ENCODE measurements at regions not wholly inside any gene's neighbourhood (a gene's known extent, or its start where the extent isn't known, plus 50 kb on each side); places are given as distances from the start of the nearest gene placed in this dataset.

DNA sequence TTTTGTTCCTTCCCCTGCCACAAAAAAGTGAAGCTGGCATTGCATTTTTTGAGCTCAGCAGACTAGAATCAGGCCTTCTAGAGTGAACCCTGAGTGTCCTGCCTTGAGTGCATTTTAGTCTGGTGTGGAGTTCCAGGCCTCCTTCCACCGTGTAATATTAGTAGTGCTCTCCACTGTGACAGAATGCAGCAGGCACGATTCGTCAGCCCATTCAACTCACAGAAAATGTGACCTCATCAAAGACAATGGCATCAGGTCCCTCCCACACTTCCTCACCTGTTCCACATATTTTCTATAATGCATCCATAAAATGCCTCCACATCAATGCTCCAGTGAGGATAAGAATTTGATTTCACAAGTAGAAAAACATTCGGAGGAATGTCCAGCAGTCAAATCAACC, 227.6 kb downstream of the FGF9 start:
- TF ChIP-seq EZH2phosphoT487 (IDR thresholded peaks at IDR 0.05; ENCODE audit: borderline replicate concordance, low read length) (no peak), EZH2 (IDR thresholded peaks at IDR 0.05; ENCODE audit: low read length, unreplicated experiment) (no peak)
- TF ChIP-seq, protein P1, sequence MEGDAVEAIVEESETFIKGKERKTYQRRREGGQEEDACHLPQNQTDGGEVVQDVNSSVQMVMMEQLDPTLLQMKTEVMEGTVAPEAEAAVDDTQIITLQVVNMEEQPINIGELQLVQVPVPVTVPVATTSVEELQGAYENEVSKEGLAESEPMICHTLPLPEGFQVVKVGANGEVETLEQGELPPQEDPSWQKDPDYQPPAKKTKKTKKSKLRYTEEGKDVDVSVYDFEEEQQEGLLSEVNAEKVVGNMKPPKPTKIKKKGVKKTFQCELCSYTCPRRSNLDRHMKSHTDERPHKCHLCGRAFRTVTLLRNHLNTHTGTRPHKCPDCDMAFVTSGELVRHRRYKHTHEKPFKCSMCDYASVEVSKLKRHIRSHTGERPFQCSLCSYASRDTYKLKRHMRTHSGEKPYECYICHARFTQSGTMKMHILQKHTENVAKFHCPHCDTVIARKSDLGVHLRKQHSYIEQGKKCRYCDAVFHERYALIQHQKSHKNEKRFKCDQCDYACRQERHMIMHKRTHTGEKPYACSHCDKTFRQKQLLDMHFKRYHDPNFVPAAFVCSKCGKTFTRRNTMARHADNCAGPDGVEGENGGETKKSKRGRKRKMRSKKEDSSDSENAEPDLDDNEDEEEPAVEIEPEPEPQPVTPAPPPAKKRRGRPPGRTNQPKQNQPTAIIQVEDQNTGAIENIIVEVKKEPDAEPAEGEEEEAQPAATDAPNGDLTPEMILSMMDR (conservative IDR thresholded peaks at IDR 0.05; ENCODE audit: low read depth, low read length) = no peak
- Histone ChIP-seq H3K9ac (ENCODE audit: low read length) (no peak overlapping the region), H3K27ac (ENCODE audit: low read length) (no peak overlapping the region), H3K36me3 (ENCODE audit: low read depth, low read length) (no peaks in the 10 kb centered on the region), H3K4me2 (ENCODE audit: low read length) (no peak overlapping the region), H3K79me2 (ENCODE audit: low read length) (no peaks in the 10 kb centered on the region), H2AFZ (ENCODE audit: low read length) (no peak overlapping the region), H3K9me3 (ENCODE audit: low read length) (no peaks in the 10 kb centered on the region), H3K4me3 (ENCODE audit: low read length) (no peak overlapping the region), H3K27me3 (ENCODE audit: low read length) (no peaks in the 10 kb centered on the region), H3F3A (ENCODE audit: low read length, unreplicated experiment) (no peaks in the 10 kb centered on the region), H3K4me1 (ENCODE audit: insufficient read depth, low read length) (no peaks in the 10 kb centered on the region), H4K20me1 (ENCODE audit: low read length) (no peaks in the 10 kb centered on the region), H3K9me2 (replicated peaks; ENCODE audit: low read length) (no peaks in the 10 kb centered on the region)
- no peak for ATAC-seq
- DNase-seq = no peak
- ChIA-PET POLR2A (ENCODE audit: unreplicated experiment) (no interaction called here), CTCF (no interaction called here)
- BruUV-seq (replicated peaks) = no TSS peak
- intact Hi-C loops (cut with micrococcal nuclease) = no loop called here

DNA sequence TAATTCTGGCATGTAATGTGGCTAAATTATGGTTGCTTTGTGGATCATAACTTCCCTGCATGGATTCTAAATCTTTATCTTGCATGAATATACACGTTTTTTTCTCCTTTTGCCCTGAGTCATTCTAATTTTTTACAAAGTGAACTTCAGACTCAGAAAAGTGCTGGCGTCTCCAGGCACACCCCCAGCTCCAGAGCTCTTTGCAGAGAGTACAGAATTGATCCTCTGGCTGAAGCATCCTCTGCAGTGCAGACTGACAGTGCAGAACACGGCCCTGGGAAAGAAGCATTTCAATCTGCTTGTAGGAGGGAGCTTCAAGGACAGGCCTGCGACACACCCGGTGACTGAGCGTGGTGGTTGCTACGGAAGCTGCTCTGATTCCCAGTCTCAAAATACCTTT, 228.1 kb downstream of the FGF9 start:
- CTCF ChIA-PET = no interaction called here
- Histone ChIP-seq H3K27ac (ENCODE audit: low read length) (no peak overlapping the region), H3K9me3 (ENCODE audit: low read length) (no peaks in the 10 kb centered on the region), H3K9me2 (replicated peaks; ENCODE audit: low read length) (no peaks in the 10 kb centered on the region), H3F3A (ENCODE audit: low read length, unreplicated experiment) (no peaks in the 10 kb centered on the region), H3K4me2 (ENCODE audit: low read length) (no peak overlapping the region), H4K20me1 (ENCODE audit: low read length) (no peaks in the 10 kb centered on the region), H3K27me3 (ENCODE audit: low read length) (no peaks in the 10 kb centered on the region), H3K4me3 (ENCODE audit: low read length) (no peak overlapping the region), H2AFZ (ENCODE audit: low read length) (no peak overlapping the region), H3K9ac (ENCODE audit: low read length) (no peak overlapping the region), H3K36me3 (ENCODE audit: low read depth, low read length) (no peaks in the 10 kb centered on the region), H3K79me2 (ENCODE audit: low read length) (no peaks in the 10 kb centered on the region), H3K4me1 (ENCODE audit: insufficient read depth, low read length) (no peaks in the 10 kb centered on the region)
- no peak for DNase-seq
- intact Hi-C loops (cut with micrococcal nuclease) = no loop called here
- TF ChIP-seq EZH2 (IDR thresholded peaks at IDR 0.05; ENCODE audit: low read length, unreplicated experiment) = no peak
- TF ChIP-seq EZH2phosphoT487 (IDR thresholded peaks at IDR 0.05; ENCODE audit: borderline replicate concordance, low read length) = no peak
- no peak for ATAC-seq
- BruUV-seq (replicated peaks) = no TSS peak
- POLR2A ChIA-PET (ENCODE audit: unreplicated experiment) = no interaction called here

DNA sequence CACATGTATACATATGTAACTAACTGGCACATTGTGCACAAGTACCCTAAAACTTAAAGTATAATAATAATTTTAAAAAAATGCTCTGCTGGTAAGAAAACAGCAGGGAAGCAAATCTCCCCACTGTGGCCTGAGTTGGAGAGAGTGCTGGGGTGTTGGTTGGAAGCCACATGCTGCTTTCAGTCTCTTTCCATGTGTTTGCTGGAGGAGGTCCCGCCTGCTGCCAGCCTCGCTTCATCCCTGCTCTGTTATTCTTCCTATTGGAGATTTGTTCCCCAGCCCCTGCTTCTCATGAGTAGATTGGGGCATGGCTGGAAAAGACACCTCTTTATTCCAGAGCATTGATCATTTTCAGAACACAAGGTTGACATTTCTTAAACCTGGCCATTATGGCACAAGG, 230.5 kb downstream of the FGF9 start:
- Histone ChIP-seq H2AFZ (ENCODE audit: low read length) (no peak overlapping the region), H3K9me2 (replicated peaks; ENCODE audit: low read length) (no peaks in the 10 kb centered on the region), H3K36me3 (ENCODE audit: low read depth, low read length) (no peaks in the 10 kb centered on the region), H3K27me3 (ENCODE audit: low read length) (no peaks in the 10 kb centered on the region), H3K4me2 (ENCODE audit: low read length) (no peak overlapping the region), H3K4me3 (ENCODE audit: low read length) (no peak overlapping the region), H3K4me1 (ENCODE audit: insufficient read depth, low read length) (no peaks in the 10 kb centered on the region), H3F3A (ENCODE audit: low read length, unreplicated experiment) (no peaks in the 10 kb centered on the region), H3K9ac (ENCODE audit: low read length) (no peak overlapping the region), H3K79me2 (ENCODE audit: low read length) (no peaks in the 10 kb centered on the region), H3K27ac (ENCODE audit: low read length) (no peak overlapping the region), H3K9me3 (ENCODE audit: low read length) (no peaks in the 10 kb centered on the region), H4K20me1 (ENCODE audit: low read length) (no peaks in the 10 kb centered on the region)
- ATAC-seq (no peak), DNase-seq (no peak)
- no TSS peak for BruUV-seq (replicated peaks)
- ChIA-PET CTCF (no interaction called here), POLR2A (ENCODE audit: unreplicated experiment) (no interaction called here)
- intact Hi-C loops (cut with micrococcal nuclease) = no loop called here
- TF ChIP-seq EZH2 (IDR thresholded peaks at IDR 0.05; ENCODE audit: low read length, unreplicated experiment) = no peak
